Fibroblast of lung (primary cell): ENCODE measurements at regions not wholly inside any gene's neighbourhood (a gene's known extent, or its start where the extent isn't known, plus 50 kb on each side); places are given as distances from the start of the nearest gene placed in this dataset.

Source experiments
- DNase-seq, 2 donors: peaks; one replicate each; pipeline versions ENCODE4 v3.0.0 to v3.0.0-alpha.2; 2010; ENCODE audit warnings: low read depth in 2 of 2
- H2AFZ ChIP-seq: 2 replicates; pipeline ENCODE4 v1.5.1; 2012; ENCODE audit warnings: low read length, control low read depth, inconsistent platforms
- H3K27ac ChIP-seq: 2 replicates; pipeline ENCODE4 v1.5.1; 2011; ENCODE audit warnings: low read length, control low read depth; ENCODE audit not compliant: insufficient read depth
- H3K27me3 ChIP-seq: 2 replicates; pipeline ENCODE4 v1.5.1; 2011; ENCODE audit warnings: mild to moderate bottlenecking, low read length; ENCODE audit not compliant: control insufficient read depth, insufficient read depth
- H3K36me3 ChIP-seq: 2 replicates; pipeline ENCODE4 v1.5.1; 2011; ENCODE audit warnings: low read length; ENCODE audit not compliant: control insufficient read depth, insufficient read depth
- H3K4me1 ChIP-seq: 2 replicates; pipeline ENCODE4 v1.5.1; 2011; ENCODE audit warnings: low read length; ENCODE audit not compliant: control insufficient read depth, insufficient read depth; ENCODE audit errors: extremely low read depth
- H3K4me2 ChIP-seq: 2 replicates; pipeline ENCODE4 v1.5.1; 2011; ENCODE audit warnings: low read length, control low read depth; ENCODE audit not compliant: insufficient read depth; ENCODE audit errors: extremely low read depth
- H3K4me3 ChIP-seq, 4 experiments: fragments of 200-600 bp in 1 of 4; sonication (generic) in 1 of 4; replicated peaks in 1 of 4; 2 replicates each; pipeline ENCODE4 v1.5.1; 2011 to 2016; ENCODE audit warnings: low read length in 4 of 4, low read depth in 3 of 4, mild to moderate bottlenecking in 3 of 4, control low read depth in 2 of 4, inconsistent platforms in 1 of 4, mixed read lengths in 1 of 4; ENCODE audit not compliant: insufficient read depth in 1 of 4; ENCODE audit errors: control extremely low read depth in 1 of 4
- H3K79me2 ChIP-seq: 2 replicates; pipeline ENCODE4 v1.5.1; 2012; ENCODE audit warnings: mild to moderate bottlenecking, low read length, inconsistent platforms; ENCODE audit not compliant: control insufficient read depth, insufficient read depth
- H3K9ac ChIP-seq: 2 replicates; pipeline ENCODE4 v1.5.1; 2011; ENCODE audit warnings: mild to moderate bottlenecking, low read length, control low read depth; ENCODE audit not compliant: insufficient read depth
- H3K9me3 ChIP-seq: 2 replicates; pipeline ENCODE4 v1.5.1; 2012; ENCODE audit warnings: low read depth, low read length; ENCODE audit not compliant: control insufficient read depth, insufficient read depth
- H4K20me1 ChIP-seq: 2 replicates; pipeline ENCODE4 v1.5.1; 2011; ENCODE audit warnings: low read length; ENCODE audit not compliant: control insufficient read depth, insufficient read depth; ENCODE audit errors: extremely low read depth
- EZH2 ChIP-seq: IDR thresholded peaks from 2 replicates; pipeline ENCODE4 v1.5.1; 2012; ENCODE audit warnings: low read length, control low read depth, mild to moderate bottlenecking; ENCODE audit errors: missing control alignments
- TF ChIP-seq, protein P1 (sequence below), 2 donors: IDR thresholded peaks in 1 of 2; conservative IDR thresholded peaks in 1 of 2; 1 replicate in 1 of 2; 2 replicates in 1 of 2; pipeline ENCODE4 v1.5.1; 2011 to 2012; ENCODE audit warnings: low read length in 2 of 2, control low read depth in 1 of 2, inconsistent platforms in 1 of 2, low read depth in 1 of 2, mild to moderate bottlenecking in 1 of 2

DNA sequence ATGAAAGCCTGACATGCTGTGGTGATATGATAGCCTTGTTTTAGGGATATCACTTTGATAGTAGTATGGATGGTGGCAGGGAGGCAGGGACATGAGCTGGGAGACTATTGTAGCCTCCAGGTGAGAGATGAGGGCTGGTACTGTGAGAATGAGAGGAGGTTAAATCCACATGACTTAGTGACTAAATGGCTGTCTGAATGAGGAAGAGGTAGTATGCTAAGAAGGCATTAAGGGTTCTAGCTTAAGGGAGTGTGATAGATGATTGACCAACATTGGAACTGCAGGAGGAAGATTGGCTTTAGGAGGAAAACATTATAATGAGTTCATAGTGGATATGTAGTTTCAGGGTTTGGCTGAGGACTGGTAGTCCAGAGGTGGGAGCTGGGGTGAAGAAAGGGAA, 195.0 kb upstream of the ANK2 start:
- Histone ChIP-seq H2AFZ (no peak overlapping the region), H3K79me2 (no peaks in the 10 kb centered on the region), H3K4me1 (no peaks in the 10 kb centered on the region), H3K9me3 (no peaks in the 10 kb centered on the region), H4K20me1 (no peaks in the 10 kb centered on the region), H3K4me3 (no peak overlapping the region), H3K27ac (no peak overlapping the region), H3K9ac (no peak overlapping the region), H3K4me2 (no peak overlapping the region), H3K27me3 (no peaks in the 10 kb centered on the region), H3K36me3 (no peaks in the 10 kb centered on the region)
- TF ChIP-seq EZH2 = no peak
- TF ChIP-seq, protein P1, sequence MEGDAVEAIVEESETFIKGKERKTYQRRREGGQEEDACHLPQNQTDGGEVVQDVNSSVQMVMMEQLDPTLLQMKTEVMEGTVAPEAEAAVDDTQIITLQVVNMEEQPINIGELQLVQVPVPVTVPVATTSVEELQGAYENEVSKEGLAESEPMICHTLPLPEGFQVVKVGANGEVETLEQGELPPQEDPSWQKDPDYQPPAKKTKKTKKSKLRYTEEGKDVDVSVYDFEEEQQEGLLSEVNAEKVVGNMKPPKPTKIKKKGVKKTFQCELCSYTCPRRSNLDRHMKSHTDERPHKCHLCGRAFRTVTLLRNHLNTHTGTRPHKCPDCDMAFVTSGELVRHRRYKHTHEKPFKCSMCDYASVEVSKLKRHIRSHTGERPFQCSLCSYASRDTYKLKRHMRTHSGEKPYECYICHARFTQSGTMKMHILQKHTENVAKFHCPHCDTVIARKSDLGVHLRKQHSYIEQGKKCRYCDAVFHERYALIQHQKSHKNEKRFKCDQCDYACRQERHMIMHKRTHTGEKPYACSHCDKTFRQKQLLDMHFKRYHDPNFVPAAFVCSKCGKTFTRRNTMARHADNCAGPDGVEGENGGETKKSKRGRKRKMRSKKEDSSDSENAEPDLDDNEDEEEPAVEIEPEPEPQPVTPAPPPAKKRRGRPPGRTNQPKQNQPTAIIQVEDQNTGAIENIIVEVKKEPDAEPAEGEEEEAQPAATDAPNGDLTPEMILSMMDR (conservative IDR thresholded peaks at IDR 0.05 in 1 of 2, IDR thresholded peaks at IDR 0.05 in 1 of 2; ENCODE audit: low read depth in 1 of 2, low read length in 2 of 2) = no peak
- no peak for DNase-seq

- Histone ChIP-seq H3K4me2 (no peak overlapping the region), H3K79me2 (no peaks in the 10 kb centered on the region), H4K20me1 (no peaks in the 10 kb centered on the region), H3K27me3 (no peaks in the 10 kb centered on the region), H2AFZ (no peak overlapping the region), H3K27ac (no peak overlapping the region), H3K36me3 (no peaks in the 10 kb centered on the region), H3K4me1 (no peaks in the 10 kb centered on the region), H3K9me3 (no peaks in the 10 kb centered on the region), H3K4me3 (no peak overlapping the region), H3K9ac (no peak overlapping the region)
- DNase-seq = no peak
- TF ChIP-seq, protein P1 (conservative IDR thresholded peaks at IDR 0.05 in 1 of 2, IDR thresholded peaks at IDR 0.05 in 1 of 2; ENCODE audit: low read depth in 1 of 2, low read length in 2 of 2) = no peak
- no peak for TF ChIP-seq EZH2
Measured at GRCh38 chr4:112855058-112855457, 194.4 kb upstream of the ANK2 start.

- DNase-seq = peak; percentile 76 to 94
- H3K79me2 ChIP-seq = no peaks in the 10 kb centered on the region
- no peak for TF ChIP-seq EZH2
- TF ChIP-seq, protein P1 (conservative IDR thresholded peaks at IDR 0.05 in 1 of 2, IDR thresholded peaks at IDR 0.05 in 1 of 2; ENCODE audit: low read depth in 1 of 2, low read length in 2 of 2) = no peak
- H3K9ac ChIP-seq = no peak overlapping the region
- no peak overlapping the region for H3K4me3 ChIP-seq
- H3K4me2 ChIP-seq = peak overlapping the region; percentile 36
- H3K27ac ChIP-seq = no peak overlapping the region
- no peaks in the 10 kb centered on the region for H4K20me1 ChIP-seq
- H3K9me3 ChIP-seq = no peaks in the 10 kb centered on the region
- no peaks in the 10 kb centered on the region for H3K4me1 ChIP-seq
- no peaks in the 10 kb centered on the region for H3K36me3 ChIP-seq
- no peaks in the 10 kb centered on the region for H3K27me3 ChIP-seq
- no peak overlapping the region for H2AFZ ChIP-seq
Measured at GRCh38 chr4:112857461-112857860, 192.0 kb upstream of the ANK2 start.
